HEK293 (cell line): ENCODE measurements at regions not wholly inside any gene's neighbourhood (a gene's known extent, or its start where the extent isn't known, plus 50 kb on each side); places are given as distances from the start of the nearest gene placed in this dataset.
"Not testable (repeated sequence)": the region's sequence is repeated elsewhere in the genome, so short reads cannot be mapped to it uniquely, and the experiment has no call there.

ENCODE experiments used
- CTCF ChIA-PET: fragments of 350-600 bp; formaldehyde crosslinking; extraction: SDS; loops from one replicate; lab custom pipeline; 2021; ENCODE audit warnings: antibody characterized with exemption; lab: Yijun Ruan, JAX
- POLR2A ChIA-PET: fragments of 300-600 bp; formaldehyde crosslinking; extraction: SDS; loops from one replicate; lab custom pipeline; 2020; ENCODE audit warnings: antibody characterized with exemption, inconsistent platforms; lab: Yijun Ruan, JAX
- H3K27ac ChIP-seq: fragments of 200-500 bp; sonication (Bioruptor generic); 2 replicates; pipeline ENCODE4 v1.5.1; 2014; ENCODE audit warnings: low read depth, low read length, control low read depth, inconsistent platforms; ENCODE audit errors: extremely low read depth
- H3K36me3 ChIP-seq, 2 experiments: fragments of 200-500 bp in 1 of 2; sonication (Bioruptor generic) in 1 of 2; 1 replicate in 1 of 2; 2 replicates in 1 of 2; pipeline ENCODE4 v1.5.1; 2014 to 2017; ENCODE audit warnings: inconsistent platforms in 2 of 2, low read length in 2 of 2; ENCODE audit not compliant: control insufficient read depth in 2 of 2, insufficient read depth in 1 of 2
- H3K4me1 ChIP-seq: fragments of 200-500 bp; sonication (Bioruptor generic); 2 replicates; pipeline ENCODE4 v1.5.1; 2014; ENCODE audit warnings: mild to moderate bottlenecking, low read length, inconsistent platforms; ENCODE audit not compliant: control insufficient read depth, insufficient read depth
- H3K4me3 ChIP-seq: 2 replicates; pipeline ENCODE4 v1.5.1; 2011; ENCODE audit warnings: low read depth, mild to moderate bottlenecking, control low read depth, low read length, moderate library complexity
- H3K9me3 ChIP-seq: fragments of 200-500 bp; sonication (Bioruptor generic); 2 replicates; pipeline ENCODE4 v1.5.1; 2014; ENCODE audit warnings: low read depth, low read length, inconsistent platforms; ENCODE audit not compliant: control insufficient read depth, insufficient read depth
- MEIS1 ChIP-seq: sonication (generic); formaldehyde crosslinking; IDR thresholded peaks from 2 replicates; pipeline ENCODE4 v1.8.1; 2022; ENCODE audit warnings: missing genetic modification reagents, mild to moderate bottlenecking, borderline replicate concordance
- SP3 ChIP-seq: fragments of 450-650 bp; formaldehyde crosslinking; IDR thresholded peaks from 2 replicates; pipeline ENCODE4 v1.5.1; 2016; ENCODE audit warnings: missing biosample characterization, missing genetic modification characterization
- ZIC2 ChIP-seq: fragments of 450-650 bp; formaldehyde crosslinking; IDR thresholded peaks from 2 replicates; pipeline ENCODE4 v1.5.1; 2016; ENCODE audit warnings: missing biosample characterization, missing genetic modification characterization
- ZNF112 ChIP-seq: fragments of 450-650 bp; formaldehyde crosslinking; IDR thresholded peaks from 2 replicates; pipeline ENCODE4 v1.5.0; 2017; ENCODE audit warnings: missing biosample characterization, missing genetic modification characterization
- ZNF184 ChIP-seq: fragments of 450-650 bp; IDR thresholded peaks from 2 replicates; pipeline ENCODE4 v1.5.1; 2018; ENCODE audit warnings: missing biosample characterization, mild to moderate bottlenecking, missing genetic modification characterization
- ZNF571 ChIP-seq: fragments of 450-650 bp; formaldehyde crosslinking; IDR thresholded peaks from 2 replicates; pipeline ENCODE4 v1.5.0; 2017; ENCODE audit warnings: missing biosample characterization, missing genetic modification characterization
- ZNF585B ChIP-seq: fragments of 450-650 bp; formaldehyde crosslinking; IDR thresholded peaks from 2 replicates; pipeline ENCODE4 v1.5.1; 2016; ENCODE audit warnings: missing biosample characterization, missing genetic modification characterization
- TF ChIP-seq, protein P1 (sequence below): fragments of 450-650 bp; IDR thresholded peaks from 2 replicates; pipeline ENCODE4 v1.5.1; 2018; ENCODE audit warnings: missing biosample characterization, mild to moderate bottlenecking, missing genetic modification characterization
- TF ChIP-seq, protein P2 (sequence below): fragments of 450-650 bp; formaldehyde crosslinking; IDR thresholded peaks from 2 replicates; pipeline ENCODE4 v1.5.1; 2016; ENCODE audit warnings: missing biosample characterization, missing genetic modification characterization
- TF ChIP-seq, protein P3 (sequence below): fragments of 450-650 bp; IDR thresholded peaks from 2 replicates; pipeline ENCODE4 v1.5.1; 2018; ENCODE audit warnings: missing biosample characterization, missing genetic modification characterization
- TF ChIP-seq, protein P4 (sequence below): fragments of 450-650 bp; formaldehyde crosslinking; IDR thresholded peaks from 2 replicates; pipeline ENCODE4 v1.5.1; 2017; ENCODE audit warnings: missing biosample characterization, missing genetic modification characterization

DNA sequence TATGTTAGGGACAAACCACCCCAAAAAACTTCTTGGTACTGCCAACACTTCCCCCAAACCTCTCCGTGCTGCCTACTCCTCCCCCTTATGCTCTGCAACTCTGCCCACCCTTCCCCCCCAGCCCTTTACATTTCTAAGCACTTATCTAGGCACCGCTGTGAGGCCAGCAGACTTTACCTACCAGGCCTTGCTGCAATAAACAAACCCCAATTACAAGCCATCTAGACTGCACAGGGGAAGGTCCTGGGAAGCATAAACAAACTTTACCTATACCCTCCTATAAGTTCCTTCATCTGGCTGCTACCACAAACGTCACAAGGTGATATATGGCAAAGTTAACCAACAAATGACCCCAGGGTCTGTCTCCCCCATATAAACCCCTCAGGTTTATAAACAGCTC is 259.4 kb upstream of the GULP1 start:
- Histone ChIP-seq H3K27ac (no peak overlapping the region), H3K4me3 (no peak overlapping the region), H3K36me3 (no peaks in the 10 kb centered on the region), H3K9me3 (no peaks in the 10 kb centered on the region), H3K4me1 (no peaks in the 10 kb centered on the region)
- CTCF ChIA-PET = interaction anchor here (0.6 kb wide), 2 partner anchors 50 to 406 kb away, joined by 3 to 4 read pairs; no protein-coding TSS in a partner anchor
- POLR2A ChIA-PET = no interaction called here
- TF ChIP-seq ZNF184 (tag by site-specific recombination) (no peak), ZIC2 (tag by site-specific recombination) (no peak), ZNF585B (tag by site-specific recombination) (no peak), SP3 (tag by site-specific recombination) (no peak), ZNF112 (tag by site-specific recombination) (no peak), MEIS1 (CRISPR knock-in tag) (no peak)
- TF ChIP-seq, protein P1, sequence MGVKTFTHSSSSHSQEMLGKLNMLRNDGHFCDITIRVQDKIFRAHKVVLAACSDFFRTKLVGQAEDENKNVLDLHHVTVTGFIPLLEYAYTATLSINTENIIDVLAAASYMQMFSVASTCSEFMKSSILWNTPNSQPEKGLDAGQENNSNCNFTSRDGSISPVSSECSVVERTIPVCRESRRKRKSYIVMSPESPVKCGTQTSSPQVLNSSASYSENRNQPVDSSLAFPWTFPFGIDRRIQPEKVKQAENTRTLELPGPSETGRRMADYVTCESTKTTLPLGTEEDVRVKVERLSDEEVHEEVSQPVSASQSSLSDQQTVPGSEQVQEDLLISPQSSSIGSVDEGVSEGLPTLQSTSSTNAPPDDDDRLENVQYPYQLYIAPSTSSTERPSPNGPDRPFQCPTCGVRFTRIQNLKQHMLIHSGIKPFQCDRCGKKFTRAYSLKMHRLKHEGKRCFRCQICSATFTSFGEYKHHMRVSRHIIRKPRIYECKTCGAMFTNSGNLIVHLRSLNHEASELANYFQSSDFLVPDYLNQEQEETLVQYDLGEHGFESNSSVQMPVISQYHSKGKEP (tag by site-specific recombination) = no peak
- TF ChIP-seq, protein P2, sequence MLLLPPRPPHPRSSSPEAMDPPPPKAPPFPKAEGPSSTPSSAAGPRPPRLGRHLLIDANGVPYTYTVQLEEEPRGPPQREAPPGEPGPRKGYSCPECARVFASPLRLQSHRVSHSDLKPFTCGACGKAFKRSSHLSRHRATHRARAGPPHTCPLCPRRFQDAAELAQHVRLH (tag by site-specific recombination) = no peak

DNA sequence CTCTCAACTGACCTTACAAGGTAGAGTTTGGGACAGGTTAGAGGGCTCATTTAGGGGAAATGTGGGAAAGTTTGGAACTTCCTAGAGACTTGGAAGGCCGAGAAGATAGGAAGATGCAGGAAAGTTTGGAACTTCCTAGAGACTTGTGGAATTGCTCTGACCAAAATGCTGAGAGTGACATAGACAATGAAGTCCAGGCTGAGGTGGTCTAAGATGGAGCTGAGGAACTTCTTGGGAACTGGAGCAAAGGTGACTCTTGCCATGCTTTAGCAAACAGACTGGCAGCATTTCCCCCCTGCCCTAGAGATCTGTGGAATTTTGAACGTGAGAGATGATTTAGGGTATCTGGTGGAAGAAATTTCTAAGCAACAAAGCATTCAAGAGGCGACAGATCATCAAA is 258.9 kb upstream of the GULP1 start:
- no peak overlapping the region for H3K27ac ChIP-seq

DNA sequence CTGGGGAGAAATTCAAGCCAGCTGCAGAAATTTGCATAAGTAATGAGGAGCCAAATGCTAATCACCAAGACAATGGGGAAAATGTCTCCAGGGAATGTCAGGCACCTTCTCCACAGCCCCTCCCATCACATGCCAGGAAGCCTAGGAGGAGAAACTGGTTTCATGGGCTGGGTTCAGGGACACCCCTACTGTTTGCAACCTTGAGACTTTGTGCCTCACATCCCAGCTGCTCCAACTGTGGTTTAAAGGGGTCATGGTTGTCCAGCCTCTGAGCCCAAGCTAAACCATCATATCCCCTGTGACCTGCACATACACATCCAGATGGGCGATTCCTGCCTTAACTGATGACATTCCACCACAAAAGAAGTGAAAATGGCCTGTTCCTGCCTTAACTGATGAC is 258.4 kb upstream of the GULP1 start:
- H3K27ac ChIP-seq, H3K4me1 ChIP-seq, H3K4me3 ChIP-seq, H3K9me3 ChIP-seq, POLR2A ChIA-PET, CTCF ChIA-PET, H3K36me3 ChIP-seq: not testable (repeated sequence)

More for the DNA sequence above, 258.9 kb upstream of the GULP1 start:
- ChIA-PET CTCF (interaction anchor here (0.6 kb wide), 2 partner anchors 49 to 405 kb away, joined by 3 to 4 read pairs; no protein-coding TSS in a partner anchor), POLR2A (no interaction called here)
- no peaks in the 10 kb centered on the region for H3K9me3 ChIP-seq
- no peaks in the 10 kb centered on the region for H3K4me1 ChIP-seq
- TF ChIP-seq, protein P3, sequence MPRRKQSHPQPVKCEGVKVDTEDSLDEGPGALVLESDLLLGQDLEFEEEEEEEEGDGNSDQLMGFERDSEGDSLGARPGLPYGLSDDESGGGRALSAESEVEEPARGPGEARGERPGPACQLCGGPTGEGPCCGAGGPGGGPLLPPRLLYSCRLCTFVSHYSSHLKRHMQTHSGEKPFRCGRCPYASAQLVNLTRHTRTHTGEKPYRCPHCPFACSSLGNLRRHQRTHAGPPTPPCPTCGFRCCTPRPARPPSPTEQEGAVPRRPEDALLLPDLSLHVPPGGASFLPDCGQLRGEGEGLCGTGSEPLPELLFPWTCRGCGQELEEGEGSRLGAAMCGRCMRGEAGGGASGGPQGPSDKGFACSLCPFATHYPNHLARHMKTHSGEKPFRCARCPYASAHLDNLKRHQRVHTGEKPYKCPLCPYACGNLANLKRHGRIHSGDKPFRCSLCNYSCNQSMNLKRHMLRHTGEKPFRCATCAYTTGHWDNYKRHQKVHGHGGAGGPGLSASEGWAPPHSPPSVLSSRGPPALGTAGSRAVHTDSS (tag by site-specific recombination) = no peak
- no peak for TF ChIP-seq ZNF571 (tag by site-specific recombination)
- TF ChIP-seq, protein P4, sequence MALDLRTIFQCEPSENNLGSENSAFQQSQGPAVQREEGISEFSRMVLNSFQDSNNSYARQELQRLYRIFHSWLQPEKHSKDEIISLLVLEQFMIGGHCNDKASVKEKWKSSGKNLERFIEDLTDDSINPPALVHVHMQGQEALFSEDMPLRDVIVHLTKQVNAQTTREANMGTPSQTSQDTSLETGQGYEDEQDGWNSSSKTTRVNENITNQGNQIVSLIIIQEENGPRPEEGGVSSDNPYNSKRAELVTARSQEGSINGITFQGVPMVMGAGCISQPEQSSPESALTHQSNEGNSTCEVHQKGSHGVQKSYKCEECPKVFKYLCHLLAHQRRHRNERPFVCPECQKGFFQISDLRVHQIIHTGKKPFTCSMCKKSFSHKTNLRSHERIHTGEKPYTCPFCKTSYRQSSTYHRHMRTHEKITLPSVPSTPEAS = no peak
- H3K4me3 ChIP-seq = no peak overlapping the region
- H3K36me3 ChIP-seq = no peaks in the 10 kb centered on the region

DNA sequence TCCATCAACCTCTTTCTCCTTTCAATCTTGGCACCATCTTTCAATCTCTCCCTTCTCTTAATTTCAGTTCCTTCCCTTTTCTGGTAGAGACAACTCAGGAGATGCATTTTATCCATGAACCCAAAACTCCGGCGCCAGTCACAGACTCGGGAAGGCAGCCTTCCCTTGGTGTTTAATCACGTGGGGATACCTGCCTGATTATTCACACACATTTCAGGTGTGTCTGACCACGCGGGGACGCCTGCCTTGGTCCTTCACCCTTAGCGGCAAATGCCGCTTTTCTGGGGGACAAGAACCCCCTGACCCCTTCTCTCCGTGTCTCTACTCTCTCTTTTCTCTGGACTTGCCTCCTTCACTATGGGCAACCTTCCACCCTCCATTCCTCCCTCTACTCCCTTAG is 257.6 kb upstream of the GULP1 start:
- H3K4me3 ChIP-seq, CTCF ChIA-PET, H3K27ac ChIP-seq, POLR2A ChIA-PET, H3K4me1 ChIP-seq, H3K36me3 ChIP-seq, H3K9me3 ChIP-seq: not testable (repeated sequence)

DNA sequence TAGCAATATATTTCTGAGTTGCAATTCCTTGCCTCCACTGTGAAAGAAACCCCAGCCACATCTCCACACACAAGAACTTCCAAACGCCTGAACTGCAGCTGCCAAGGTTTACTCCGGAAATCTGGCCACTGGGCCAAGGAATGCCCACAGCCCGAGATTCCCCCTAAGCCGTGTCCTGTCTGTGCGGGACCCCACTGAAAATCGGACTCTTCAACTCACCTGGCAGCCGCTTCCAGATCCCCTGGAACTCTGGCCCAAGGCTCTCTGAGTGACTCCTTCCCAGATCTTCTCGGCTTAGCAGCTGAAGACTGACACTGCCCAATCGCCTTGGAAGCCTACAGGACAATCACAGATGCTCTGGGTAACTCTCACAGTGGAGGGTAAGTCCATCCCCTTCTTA is 256.3 kb upstream of the GULP1 start:
- H3K4me3 ChIP-seq, H3K27ac ChIP-seq, H3K4me1 ChIP-seq, H3K9me3 ChIP-seq, POLR2A ChIA-PET, H3K36me3 ChIP-seq, CTCF ChIA-PET: not testable (repeated sequence)

DNA sequence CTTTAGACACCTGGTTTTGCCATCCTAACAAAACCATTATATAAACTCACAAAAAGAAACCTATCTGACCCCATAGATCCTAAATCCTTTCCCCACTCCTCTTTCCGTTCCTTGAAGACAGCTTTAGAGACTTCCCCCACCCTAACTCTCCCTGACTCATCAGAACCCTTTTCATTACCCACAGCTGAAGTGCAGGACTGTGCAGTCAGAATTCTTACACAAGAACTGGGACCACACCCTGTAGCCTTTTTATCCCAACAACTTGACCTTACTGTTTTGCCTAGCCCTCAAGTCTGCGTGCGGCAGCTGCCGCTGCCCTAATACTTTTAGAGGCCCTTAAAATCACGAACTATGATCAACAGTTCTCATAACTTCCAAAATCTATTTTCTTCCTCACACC is 254.9 kb upstream of the GULP1 start:
- H3K4me3 ChIP-seq, H3K27ac ChIP-seq, H3K36me3 ChIP-seq, H3K4me1 ChIP-seq, POLR2A ChIA-PET, CTCF ChIA-PET, H3K9me3 ChIP-seq: not testable (repeated sequence)
